ACHN (cell line): ENCODE measurements at regions not wholly inside any gene's neighbourhood (a gene's known extent, or its start where the extent isn't known, plus 50 kb on each side); places are given as distances from the start of the nearest gene placed in this dataset.

Experiments
- DNase-seq: peaks from one replicate; pipeline ENCODE4 v3.0.0-alpha.2; 2015
- in situ Hi-C: cut with HindIII; loops from 2 replicates; pipeline ENCODE4 v1.10.0; 2017; ENCODE audit warnings: low sequenced_read_pairs, low pct_ligation_motif_present, low pct_unique_long_range_greater_than_20kb

- in situ Hi-C loops: no loop called here
- DNase-seq: no peak
Observed at GRCh38 chr20:17142666-17143065, 84.2 kb upstream of the PCSK2 start.

- in situ Hi-C loops: no loop called here
- no peak for DNase-seq
Observed at GRCh38 chr20:17150858-17151257, 76.0 kb upstream of the PCSK2 start.

GRCh38 chr20:17155401-17155800 lies 71.4 kb upstream of the PCSK2 start:
- in situ Hi-C loops: no loop called here
- DNase-seq: no peak

- in situ Hi-C loops: no loop called here
Observed at GRCh38 chr20:17158701-17159100, 68.1 kb upstream of the PCSK2 start.

GRCh38 chr20:17161673-17162481 lies 65.0 kb upstream of the PCSK2 start:
- in situ Hi-C loops: no loop called here
- no peak for DNase-seq

More at GRCh38 chr20:17158701-17159100, 68.1 kb upstream of the PCSK2 start:
- DNase-seq: no peak

GRCh38 chr20:17168026-17168612 lies 58.7 kb upstream of the PCSK2 start:
- DNase-seq: no peak
- in situ Hi-C loops: no loop called here

- no peak for DNase-seq
- in situ Hi-C loops: no loop called here
Observed at GRCh38 chr20:17169585-17170136, 57.2 kb upstream of the PCSK2 start.

- in situ Hi-C loops: no loop called here
- DNase-seq: no peak
Observed at GRCh38 chr20:17171746-17172280, 55.0 kb upstream of the PCSK2 start.

- in situ Hi-C loops: no loop called here
Observed at GRCh38 chr20:17172836-17173516, 53.9 kb upstream of the PCSK2 start.

More at GRCh38 chr20:17172836-17173516, 53.9 kb upstream of the PCSK2 start:
- DNase-seq: no peak
